HEK293 (cell line): ENCODE measurements at regions not wholly inside any gene's neighbourhood (a gene's known extent, or its start where the extent isn't known, plus 50 kb on each side); places are given as distances from the start of the nearest gene placed in this dataset.

ENCODE experiments used
- CTCF ChIA-PET: fragments of 350-600 bp; formaldehyde crosslinking; extraction: SDS; loops from one replicate; lab custom pipeline; 2021; ENCODE audit warnings: antibody characterized with exemption; lab: Yijun Ruan, JAX
- POLR2A ChIA-PET: fragments of 300-600 bp; formaldehyde crosslinking; extraction: SDS; loops from one replicate; lab custom pipeline; 2020; ENCODE audit warnings: antibody characterized with exemption, inconsistent platforms; lab: Yijun Ruan, JAX
- H3K27ac ChIP-seq: fragments of 200-500 bp; sonication (Bioruptor generic); 2 replicates; pipeline ENCODE4 v1.5.1; 2014; ENCODE audit warnings: low read depth, low read length, control low read depth, inconsistent platforms; ENCODE audit errors: extremely low read depth
- H3K36me3 ChIP-seq, 2 experiments: fragments of 200-500 bp in 1 of 2; sonication (Bioruptor generic) in 1 of 2; 1 replicate in 1 of 2; 2 replicates in 1 of 2; pipeline ENCODE4 v1.5.1; 2014 to 2017; ENCODE audit warnings: inconsistent platforms in 2 of 2, low read length in 2 of 2; ENCODE audit not compliant: control insufficient read depth in 2 of 2, insufficient read depth in 1 of 2
- H3K4me1 ChIP-seq: fragments of 200-500 bp; sonication (Bioruptor generic); 2 replicates; pipeline ENCODE4 v1.5.1; 2014; ENCODE audit warnings: mild to moderate bottlenecking, low read length, inconsistent platforms; ENCODE audit not compliant: control insufficient read depth, insufficient read depth
- H3K4me3 ChIP-seq: 2 replicates; pipeline ENCODE4 v1.5.1; 2011; ENCODE audit warnings: low read depth, mild to moderate bottlenecking, control low read depth, low read length, moderate library complexity
- H3K9me3 ChIP-seq: fragments of 200-500 bp; sonication (Bioruptor generic); 2 replicates; pipeline ENCODE4 v1.5.1; 2014; ENCODE audit warnings: low read depth, low read length, inconsistent platforms; ENCODE audit not compliant: control insufficient read depth, insufficient read depth
- FEZF1 ChIP-seq: fragments of 450-650 bp; formaldehyde crosslinking; IDR thresholded peaks from 2 replicates; pipeline ENCODE4 v1.5.1; 2016; ENCODE audit warnings: missing biosample characterization, missing genetic modification characterization
- MEIS1 ChIP-seq: sonication (generic); formaldehyde crosslinking; IDR thresholded peaks from 2 replicates; pipeline ENCODE4 v1.8.1; 2022; ENCODE audit warnings: missing genetic modification reagents, mild to moderate bottlenecking, borderline replicate concordance
- PBX3 ChIP-seq: sonication (generic); formaldehyde crosslinking; IDR thresholded peaks from 2 replicates; pipeline ENCODE4 v1.8.1; 2022; ENCODE audit warnings: mild to moderate bottlenecking, moderate library complexity, missing genetic modification reagents
- SP7 ChIP-seq: fragments of 450-650 bp; formaldehyde crosslinking; IDR thresholded peaks from 2 replicates; pipeline ENCODE4 v1.5.1; 2016; ENCODE audit warnings: missing biosample characterization, missing genetic modification characterization
- TCF7L2 ChIP-seq: IDR thresholded peaks from 2 replicates; pipeline ENCODE4 v1.6.1; 2011; ENCODE audit warnings: low read depth, mild to moderate bottlenecking, inconsistent platforms, low read length, moderate library complexity, borderline replicate concordance
- ZBTB7A ChIP-seq: fragments of 450-650 bp; formaldehyde crosslinking; IDR thresholded peaks from 2 replicates; pipeline ENCODE4 v1.5.1; 2016; ENCODE audit warnings: low read depth, missing biosample characterization, missing genetic modification characterization
- ZBTB8A ChIP-seq: fragments of 450-650 bp; formaldehyde crosslinking; IDR thresholded peaks from 2 replicates; pipeline ENCODE4 v1.5.1; 2016; ENCODE audit warnings: missing biosample characterization, missing genetic modification characterization
- ZFP37 ChIP-seq: fragments of 450-650 bp; formaldehyde crosslinking; IDR thresholded peaks from 2 replicates; pipeline ENCODE4 v1.5.1; 2016; ENCODE audit warnings: missing biosample characterization, missing genetic modification characterization
- ZNF112 ChIP-seq: fragments of 450-650 bp; formaldehyde crosslinking; IDR thresholded peaks from 2 replicates; pipeline ENCODE4 v1.5.0; 2017; ENCODE audit warnings: missing biosample characterization, missing genetic modification characterization
- ZNF26 ChIP-seq: fragments of 450-650 bp; formaldehyde crosslinking; IDR thresholded peaks from 2 replicates; pipeline ENCODE4 v1.5.1; 2016; ENCODE audit warnings: missing biosample characterization, missing genetic modification characterization
- ZNF324 ChIP-seq: fragments of 450-650 bp; formaldehyde crosslinking; IDR thresholded peaks from 2 replicates; pipeline ENCODE4 v1.5.1; 2016; ENCODE audit warnings: missing biosample characterization, missing genetic modification characterization
- ZNF416 ChIP-seq: fragments of 450-650 bp; formaldehyde crosslinking; IDR thresholded peaks from 2 replicates; pipeline ENCODE4 v1.5.1; 2016; ENCODE audit warnings: missing biosample characterization, missing genetic modification characterization
- ZNF488 ChIP-seq: fragments of 450-650 bp; formaldehyde crosslinking; IDR thresholded peaks from 2 replicates; pipeline ENCODE4 v1.5.1; 2016; ENCODE audit warnings: missing biosample characterization, missing genetic modification characterization
- ZNF530 ChIP-seq: fragments of 450-650 bp; formaldehyde crosslinking; IDR thresholded peaks from 2 replicates; pipeline ENCODE4 v1.5.1; 2016; ENCODE audit warnings: low read depth, missing biosample characterization, missing genetic modification characterization
- ZNF610 ChIP-seq: fragments of 450-650 bp; formaldehyde crosslinking; IDR thresholded peaks from 2 replicates; pipeline ENCODE4 v1.5.1; 2016; ENCODE audit warnings: missing biosample characterization, missing genetic modification characterization, borderline replicate concordance
- ZNF623 ChIP-seq: fragments of 450-650 bp; formaldehyde crosslinking; IDR thresholded peaks from 2 replicates; pipeline ENCODE4 v1.5.1; 2016; ENCODE audit warnings: missing biosample characterization, missing genetic modification characterization
- ZNF658 ChIP-seq: fragments of 450-650 bp; formaldehyde crosslinking; IDR thresholded peaks from 2 replicates; pipeline ENCODE4; 2016; ENCODE audit warnings: missing biosample characterization, missing genetic modification characterization
- ZNF677 ChIP-seq: fragments of 450-650 bp; IDR thresholded peaks from 2 replicates; pipeline ENCODE4 v1.5.0; 2018; ENCODE audit warnings: missing biosample characterization, mild to moderate bottlenecking, missing genetic modification characterization, moderate library complexity
- ZNF768 ChIP-seq: fragments of 450-650 bp; formaldehyde crosslinking; IDR thresholded peaks from 2 replicates; pipeline ENCODE4 v1.5.1; 2018; ENCODE audit warnings: missing biosample characterization, mild to moderate bottlenecking, missing genetic modification characterization

- Histone ChIP-seq H3K4me3 (no peak overlapping the region), H3K27ac (no peak overlapping the region), H3K36me3 (no peaks in the 10 kb centered on the region), H3K4me1 (no peaks in the 10 kb centered on the region), H3K9me3 (no peaks in the 10 kb centered on the region)
- CTCF ChIA-PET = no interaction called here
- POLR2A ChIA-PET = no interaction called here
- no peak for TF ChIP-seq ZNF677 (tag by site-specific recombination)
- TF ChIP-seq FEZF1 = peak; percentile 63; the same call in 1 of the 2 replicates
- TF ChIP-seq ZBTB7A (tag by site-specific recombination) = no peak
- no peak for TF ChIP-seq SP7 (tag by site-specific recombination)
Measured at GRCh38 chr3:104825116-104825515, 541.6 kb upstream of the ALCAM start.

- H3K9me3 ChIP-seq = no peaks in the 10 kb centered on the region
- TF ChIP-seq MEIS1 (CRISPR knock-in tag) (no peak), ZNF530 (tag by site-specific recombination) (no peak), ZNF488 (tag by site-specific recombination) (no peak), ZNF26 (tag by site-specific recombination) (no peak), ZNF610 (tag by site-specific recombination) (no peak), ZNF416 (tag by site-specific recombination) (no peak), ZFP37 (tag by site-specific recombination) (no peak), ZNF768 (tag by site-specific recombination) (no peak), TCF7L2 (no peak)
- TF ChIP-seq, all 188 proteins: peak for 0
- Histone ChIP-seq H3K4me3 (no peak overlapping the region), H3K27ac (no peak overlapping the region), H3K4me1 (no peaks in the 10 kb centered on the region), H3K36me3 (no peaks in the 10 kb centered on the region)
- ChIA-PET CTCF (no interaction called here), POLR2A (no interaction called here)
Measured at GRCh38 chr3:104831071-104831470, 535.6 kb upstream of the ALCAM start.

- Histone ChIP-seq H3K4me1 (no peaks in the 10 kb centered on the region), H3K9me3 (no peaks in the 10 kb centered on the region), H3K4me3 (no peak overlapping the region), H3K27ac (no peak overlapping the region), H3K36me3 (no peaks in the 10 kb centered on the region)
- TF ChIP-seq ZBTB8A (tag by site-specific recombination) = no peak
- no peak for TF ChIP-seq PBX3 (CRISPR knock-in tag)
- TF ChIP-seq ZNF112 = no peak
- TF ChIP-seq ZNF623 (tag by site-specific recombination) = no peak
- TF ChIP-seq ZNF324 (tag by site-specific recombination) = no peak
- no peak for TF ChIP-seq ZNF658
- ChIA-PET CTCF (no interaction called here), POLR2A (no interaction called here)
Measured at GRCh38 chr3:104832530-104832929, 534.2 kb upstream of the ALCAM start.
